Endothelial cell of umbilical vein (primary cell): ENCODE measurements at regions not wholly inside any gene's neighbourhood (a gene's known extent, or its start where the extent isn't known, plus 50 kb on each side); places are given as distances from the start of the nearest gene placed in this dataset.

ENCODE experiments used
- BruUV-seq: library from RNA; stranded (reverse); fragments of 400-500 nt; replicated peaks from 2 replicates; lab custom pipeline; 2021; lab: Mats Ljungman, UMichigan
- CTCF ChIA-PET: fragments of 300-600, 350-600 bp; sonication (Branson Sonifier 250); formaldehyde crosslinking; loops from one replicate; lab custom pipeline; 2021; ENCODE audit warnings: antibody characterized with exemption, inconsistent platforms; lab: Charles Lee
- POLR2A ChIA-PET: fragments of 300-600, 350-600 bp; sonication (Branson Sonifier 250); formaldehyde crosslinking; loops from one replicate; lab custom pipeline; 2021; ENCODE audit warnings: antibody characterized with exemption, inconsistent platforms; lab: Charles Lee
- DNase-seq: peaks from one replicate; pipeline ENCODE4 v3.0.0-alpha.2; 2011; ENCODE audit warnings: low read depth, low spot score
- FAIRE-seq: peaks from 2 replicates; lab custom pipeline; 2011; peaks lifted over from hg19 to GRCh38; lab: Jason Lieb, UNC
- H2AFZ ChIP-seq: 2 replicates; pipeline ENCODE4 v1.6.0; 2012; ENCODE audit warnings: low read depth, low read length, control low read depth, inconsistent platforms
- H3K27ac ChIP-seq: 2 replicates; pipeline ENCODE4 v1.5.1; 2011; ENCODE audit warnings: low read depth, mild to moderate bottlenecking, control low read depth, low read length, moderate library complexity; ENCODE audit not compliant: insufficient read depth
- H3K27me3 ChIP-seq, 2 experiments: 2 replicates each; pipeline versions ENCODE4 v1.6.0 to v1.6.1; 2011; ENCODE audit warnings: low read length in 2 of 2, mixed read lengths in 1 of 2; ENCODE audit not compliant: control insufficient read depth in 2 of 2, insufficient read depth in 2 of 2
- H3K36me3 ChIP-seq, 2 experiments: 2 replicates in 1 of 2; 3 replicates in 1 of 2; pipeline ENCODE4 v1.5.1; 2011; ENCODE audit warnings: low read length in 2 of 2, mild to moderate bottlenecking in 1 of 2, moderate library complexity in 1 of 2; ENCODE audit not compliant: control insufficient read depth in 2 of 2, insufficient read depth in 2 of 2; ENCODE audit errors: extremely low read depth in 1 of 2
- H3K4me1 ChIP-seq: 3 replicates; pipeline ENCODE4 v1.5.1; 2011; ENCODE audit warnings: mild to moderate bottlenecking, low read length; ENCODE audit not compliant: control insufficient read depth, insufficient read depth; ENCODE audit errors: extremely low read depth
- H3K4me2 ChIP-seq: 2 replicates; pipeline ENCODE4 v1.6.1; 2011; ENCODE audit warnings: low read length, control low read depth, mixed read lengths; ENCODE audit not compliant: insufficient read depth
- H3K4me3 ChIP-seq, 3 experiments: fragments of 200-600 bp in 1 of 3; sonication (generic), shearing (Covaris generic) in 1 of 3; replicated peaks in 1 of 3; 2 replicates each; pipeline ENCODE4 v1.5.1; 2011 to 2016; ENCODE audit warnings: control low read depth in 3 of 3, low read length in 3 of 3, mild to moderate bottlenecking in 2 of 3, inconsistent platforms in 1 of 3, low read depth in 1 of 3, moderate library complexity in 1 of 3; ENCODE audit not compliant: insufficient read depth in 1 of 3
- H3K79me2 ChIP-seq: 2 replicates; pipeline ENCODE4 v1.6.0; 2012; ENCODE audit warnings: low read length, inconsistent platforms; ENCODE audit not compliant: control insufficient read depth, insufficient read depth
- H3K9ac ChIP-seq: replicated peaks from 2 replicates; pipeline ENCODE3; 2011; ENCODE audit warnings: low read length, control low read depth; ENCODE audit not compliant: insufficient read depth; ENCODE audit errors: extremely low read depth
- H3K9me1 ChIP-seq: replicated peaks from 3 replicates; pipeline ENCODE4 v1.6.0; 2011; ENCODE audit warnings: mild to moderate bottlenecking, low read length; ENCODE audit not compliant: control insufficient read depth, insufficient read depth; ENCODE audit errors: extremely low read depth
- H3K9me3 ChIP-seq: replicated peaks from 2 replicates; pipeline ENCODE4 v1.5.1; 2012; ENCODE audit warnings: low read length, inconsistent platforms; ENCODE audit not compliant: control insufficient read depth, insufficient read depth
- H4K20me1 ChIP-seq: replicated peaks from 2 replicates; pipeline ENCODE3; 2011; ENCODE audit warnings: mild to moderate bottlenecking, low read length; ENCODE audit not compliant: control insufficient read depth, insufficient read depth; ENCODE audit errors: extremely low read depth
- CTCF ChIP-seq, 2 donors: IDR thresholded peaks; 1 replicate in 1 of 2; 2 replicates in 1 of 2; pipeline ENCODE4 v1.5.1; 2011; ENCODE audit warnings: low read length in 2 of 2, mild to moderate bottlenecking in 2 of 2, moderate library complexity in 2 of 2, control low read depth in 1 of 2, inconsistent platforms in 1 of 2, low read depth in 1 of 2; ENCODE audit not compliant: insufficient read depth in 1 of 2; ENCODE audit errors: extremely low read depth in 1 of 2
- EZH2 ChIP-seq: IDR thresholded peaks from 2 replicates; pipeline ENCODE4 v1.6.1; 2012; ENCODE audit warnings: borderline replicate concordance, low read depth, mild to moderate bottlenecking, moderate library complexity, low read length, inconsistent platforms; ENCODE audit not compliant: severe bottlenecking
- FOS ChIP-seq: IDR thresholded peaks from 2 replicates; pipeline ENCODE4 v1.6.1; 2011; ENCODE audit warnings: mild to moderate bottlenecking, low read length, moderate library complexity, borderline replicate concordance; ENCODE audit not compliant: insufficient read depth
- GATA2 ChIP-seq: IDR thresholded peaks from 2 replicates; pipeline ENCODE4 v1.7.0; 2011; ENCODE audit warnings: low read depth, mild to moderate bottlenecking, moderate library complexity, mixed read lengths, low read length; ENCODE audit not compliant: insufficient read length, insufficient read depth
- JUN ChIP-seq: IDR thresholded peaks from 2 replicates; pipeline ENCODE4 v1.6.1; 2011; ENCODE audit warnings: borderline replicate concordance, low read depth; ENCODE audit not compliant: insufficient read length, insufficient read depth
- MAX ChIP-seq: IDR thresholded peaks from 2 replicates; pipeline ENCODE4 v1.6.1; 2011; ENCODE audit not compliant: insufficient read depth, insufficient read length
- MYC ChIP-seq: IDR thresholded peaks from one replicate; pipeline ENCODE4 v1.6.1; 2011; ENCODE audit warnings: mild to moderate bottlenecking, low read depth, low read length
- POLR2A ChIP-seq: IDR thresholded peaks from 2 replicates; pipeline ENCODE4 v1.6.1; 2012; ENCODE audit warnings: low read depth, mild to moderate bottlenecking, control low read depth, low read length
- POLR2AphosphoS5 ChIP-seq: IDR thresholded peaks from 2 replicates; pipeline ENCODE4 v1.6.1; 2012; ENCODE audit warnings: low read depth, mild to moderate bottlenecking, control low read depth, low read length, moderate library complexity; ENCODE audit not compliant: insufficient read depth
- dilution Hi-C: fragments of 300-500 bp; cut with MboI; formaldehyde crosslinking; loops from one replicate; pipeline ENCODE4 v1.15.0; 2019; ENCODE audit warnings: low sequenced_read_pairs; ENCODE audit not compliant: extremely low pct_ligation_motif_present
- intact Hi-C: fragments of 100-400 bp; cut with micrococcal nuclease; formaldehyde crosslinking; loops from one replicate; pipeline ENCODE4 v1.10.0; 2022

GRCh38 chr3:168220556-168220955, 124.8 kb upstream of the GOLIM4 start:
- Histone ChIP-seq H3K27me3 (peaks cover 2 to 5% of the 10 kb centered on the region in 2 experiments), H3K36me3 (no peaks in the 10 kb centered on the region), H3K9me1 (no peaks in the 10 kb centered on the region), H3K4me2 (no peak overlapping the region), H3K79me2 (no peaks in the 10 kb centered on the region), H3K4me3 (no peak overlapping the region), H2AFZ (no peak overlapping the region), H3K27ac (no peak overlapping the region), H3K9me3 (no peaks in the 10 kb centered on the region), H3K4me1 (no peaks in the 10 kb centered on the region), H4K20me1 (no peaks in the 10 kb centered on the region), H3K9ac (no peak overlapping the region)
- no peak for TF ChIP-seq FOS
- no peak for TF ChIP-seq GATA2
- no peak for TF ChIP-seq EZH2
- TF ChIP-seq MAX: no peak
- no peak for TF ChIP-seq JUN
- no peak for TF ChIP-seq MYC
- TF ChIP-seq POLR2AphosphoS5: no peak
- no peak for TF ChIP-seq CTCF (IDR thresholded peaks at IDR 0.05; ENCODE audit: extremely low read depth in 1 of 2, insufficient read depth in 1 of 2, low read depth in 1 of 2, low read length in 2 of 2)
- no peak for TF ChIP-seq POLR2A
- FAIRE-seq: no peak
- intact Hi-C loops: no loop called here
- CTCF ChIA-PET: interaction anchor here (0.9 to 1.4 kb wide), 2 partner anchors 9 to 627 kb away, joined by 3 to 6 read pairs; no protein-coding TSS in a partner anchor
- BruUV-seq: no TSS peak
- dilution Hi-C loops: no loop called here
- no peak for DNase-seq
- POLR2A ChIA-PET: no interaction called here
